GM12864 (cell line): ENCODE measurements at regions not wholly inside any gene's neighbourhood (a gene's known extent, or its start where the extent isn't known, plus 50 kb on each side); places are given as distances from the start of the nearest gene placed in this dataset.

Experiments
- DNase-seq: peaks from one replicate; pipeline ENCODE4 v3.0.0-alpha.2; 2011; ENCODE audit warnings: low read depth
- H3K4me3 ChIP-seq: 2 replicates; pipeline ENCODE4 v1.5.1; 2011; ENCODE audit warnings: mild to moderate bottlenecking, low read depth, low read length, control low read depth
- CTCF ChIP-seq: IDR thresholded peaks from 2 replicates; pipeline ENCODE4 v1.5.1; 2011; ENCODE audit warnings: low read depth, mild to moderate bottlenecking, moderate library complexity, low read length, control low read depth, inconsistent platforms; ENCODE audit errors: missing control alignments

- TF ChIP-seq CTCF = no peak
- no peak for DNase-seq
- H3K4me3 ChIP-seq = no peak overlapping the region
These were observed 881.5 kb downstream of the BRINP3 start for GRCh38 chr1:189596197-189596596.

GRCh38 chr1:189597083-189597482 lies 880.6 kb downstream of the BRINP3 start:
- no peak for TF ChIP-seq CTCF
- no peak overlapping the region for H3K4me3 ChIP-seq
- no peak for DNase-seq

- no peak for DNase-seq
- no peak for TF ChIP-seq CTCF
- H3K4me3 ChIP-seq = no peak overlapping the region
These were observed 872.4 kb downstream of the BRINP3 start for GRCh38 chr1:189605226-189605625.

- no peak overlapping the region for H3K4me3 ChIP-seq
- DNase-seq = no peak
- no peak for TF ChIP-seq CTCF
These were observed 871.6 kb downstream of the BRINP3 start for GRCh38 chr1:189606047-189606446.

- H3K4me3 ChIP-seq = no peak overlapping the region
- no peak for TF ChIP-seq CTCF
- DNase-seq = no peak
These were observed 870.7 kb downstream of the BRINP3 start for GRCh38 chr1:189606795-189607476.

GRCh38 chr1:189607477-189608096 lies 870.1 kb downstream of the BRINP3 start:
- no peak for DNase-seq
- TF ChIP-seq CTCF = no peak
- no peak overlapping the region for H3K4me3 ChIP-seq

- no peak for DNase-seq
- TF ChIP-seq CTCF = no peak
These were observed 868.5 kb downstream of the BRINP3 start for GRCh38 chr1:189609167-189609566.

More at GRCh38 chr1:189609167-189609566, 868.5 kb downstream of the BRINP3 start:
- no peak overlapping the region for H3K4me3 ChIP-seq
